ENCODE measurements at regions not wholly inside any gene's neighbourhood (a gene's known extent, or its start where the extent isn't known, plus 50 kb on each side); places are given as distances from the start of the nearest gene placed in this dataset.

DNA sequence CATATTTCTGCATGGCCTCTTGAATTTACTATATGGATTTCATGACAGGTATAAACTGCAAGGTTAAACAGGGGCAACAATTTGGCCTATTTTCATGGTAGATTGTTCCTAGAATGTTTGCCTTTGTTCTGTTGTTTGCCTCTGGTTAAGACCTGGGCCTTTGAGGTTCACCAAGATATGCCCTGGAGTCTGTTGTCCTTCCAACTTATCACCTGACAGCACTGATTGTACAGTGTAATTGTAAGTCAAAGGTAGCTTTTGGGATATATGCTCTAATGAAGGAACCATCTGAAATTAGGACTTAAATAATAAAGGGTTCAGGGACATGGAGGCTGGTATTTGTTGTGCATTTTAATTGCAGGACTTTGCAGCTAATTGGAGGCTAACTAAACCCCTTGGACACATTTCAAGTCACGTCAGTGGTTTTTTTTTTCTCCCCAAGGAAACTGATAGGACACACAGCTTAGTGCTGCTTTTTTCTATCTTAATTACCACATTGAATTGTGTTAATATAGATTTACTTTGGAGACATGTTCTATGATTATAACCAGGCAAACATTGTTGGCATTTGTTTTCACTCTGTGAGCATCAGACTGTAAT lies 771.2 kb upstream of the LINC00305 start:
- H3K4me1 ChIP-seq (ENCODE audit: insufficient read depth, low read length): no peaks in the 10 kb centered on the region
- H4K20me1 ChIP-seq (ENCODE audit: insufficient read depth, low read length): no peaks in the 10 kb centered on the region
- no peak overlapping the region for H3K4me3 ChIP-seq (replicated peaks in 1 of 3; ENCODE audit: insufficient read depth in 1 of 3, low read depth in 2 of 3, low read length in 3 of 3)
- no peak overlapping the region for H3K4me2 ChIP-seq (ENCODE audit: low read depth, low read length)
- intact Hi-C loops (cut with micrococcal nuclease; ENCODE audit: unreplicated experiment): no loop called here
- DNase-seq (ENCODE audit: low spot score) (no peak), ATAC-seq (no peak), FAIRE-seq (no peak)
- no peak for TF ChIP-seq ZNF569 (CRISPR knock-in tag; IDR thresholded peaks at IDR 0.05; ENCODE audit: borderline replicate concordance)
- TF ChIP-seq PRPF4 (IDR thresholded peaks at IDR 0.05; ENCODE audit: low read depth, low read length, poor library complexity, severe bottlenecking): no peak
- no peak for TF ChIP-seq KDM6A (CRISPR knock-in tag; IDR thresholded peaks at IDR 0.05; ENCODE audit: low read depth)
- no peak for TF ChIP-seq ZC3H4 (CRISPR knock-in tag; IDR thresholded peaks at IDR 0.05; ENCODE audit: borderline replicate concordance)
- TF ChIP-seq, protein P1, sequence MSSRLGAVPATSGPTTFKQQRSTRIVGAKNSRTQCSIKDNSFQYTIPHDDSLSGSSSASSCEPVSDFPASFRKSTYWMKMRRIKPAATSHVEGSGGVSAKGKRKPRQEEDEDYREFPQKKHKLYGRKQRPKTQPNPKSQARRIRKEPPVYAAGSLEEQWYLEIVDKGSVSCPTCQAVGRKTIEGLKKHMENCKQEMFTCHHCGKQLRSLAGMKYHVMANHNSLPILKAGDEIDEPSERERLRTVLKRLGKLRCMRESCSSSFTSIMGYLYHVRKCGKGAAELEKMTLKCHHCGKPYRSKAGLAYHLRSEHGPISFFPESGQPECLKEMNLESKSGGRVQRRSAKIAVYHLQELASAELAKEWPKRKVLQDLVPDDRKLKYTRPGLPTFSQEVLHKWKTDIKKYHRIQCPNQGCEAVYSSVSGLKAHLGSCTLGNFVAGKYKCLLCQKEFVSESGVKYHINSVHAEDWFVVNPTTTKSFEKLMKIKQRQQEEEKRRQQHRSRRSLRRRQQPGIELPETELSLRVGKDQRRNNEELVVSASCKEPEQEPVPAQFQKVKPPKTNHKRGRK (CRISPR knock-in tag; IDR thresholded peaks at IDR 0.05): no peak
- TF ChIP-seq TOPORS (CRISPR knock-in tag; IDR thresholded peaks at IDR 0.05): no peak
- TF ChIP-seq, protein P2, sequence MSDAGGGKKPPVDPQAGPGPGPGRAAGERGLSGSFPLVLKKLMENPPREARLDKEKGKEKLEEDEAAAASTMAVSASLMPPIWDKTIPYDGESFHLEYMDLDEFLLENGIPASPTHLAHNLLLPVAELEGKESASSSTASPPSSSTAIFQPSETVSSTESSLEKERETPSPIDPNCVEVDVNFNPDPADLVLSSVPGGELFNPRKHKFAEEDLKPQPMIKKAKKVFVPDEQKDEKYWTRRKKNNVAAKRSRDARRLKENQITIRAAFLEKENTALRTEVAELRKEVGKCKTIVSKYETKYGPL (CRISPR knock-in tag; IDR thresholded peaks at IDR 0.05): no peak
- no peak for TF ChIP-seq ZNF383 (CRISPR knock-in tag; IDR thresholded peaks at IDR 0.05; ENCODE audit: borderline replicate concordance)
- TF ChIP-seq ZNF747 (CRISPR knock-in tag; IDR thresholded peaks at IDR 0.05; ENCODE audit: borderline replicate concordance): no peak
- TF ChIP-seq U2AF1 (optimal IDR thresholded peaks at IDR 0.05; ENCODE audit: low read depth, low read length): no peak
- no peak for TF ChIP-seq SNRNP70 (IDR thresholded peaks at IDR 0.05; ENCODE audit: low read depth, low read length)
- TF ChIP-seq ZSCAN21 (CRISPR knock-in tag; IDR thresholded peaks at IDR 0.05; ENCODE audit: borderline replicate concordance): no peak
- no peak for TF ChIP-seq ETV6 (CRISPR knock-in tag; conservative IDR thresholded peaks at IDR 0.05)
- TF ChIP-seq, protein P3, sequence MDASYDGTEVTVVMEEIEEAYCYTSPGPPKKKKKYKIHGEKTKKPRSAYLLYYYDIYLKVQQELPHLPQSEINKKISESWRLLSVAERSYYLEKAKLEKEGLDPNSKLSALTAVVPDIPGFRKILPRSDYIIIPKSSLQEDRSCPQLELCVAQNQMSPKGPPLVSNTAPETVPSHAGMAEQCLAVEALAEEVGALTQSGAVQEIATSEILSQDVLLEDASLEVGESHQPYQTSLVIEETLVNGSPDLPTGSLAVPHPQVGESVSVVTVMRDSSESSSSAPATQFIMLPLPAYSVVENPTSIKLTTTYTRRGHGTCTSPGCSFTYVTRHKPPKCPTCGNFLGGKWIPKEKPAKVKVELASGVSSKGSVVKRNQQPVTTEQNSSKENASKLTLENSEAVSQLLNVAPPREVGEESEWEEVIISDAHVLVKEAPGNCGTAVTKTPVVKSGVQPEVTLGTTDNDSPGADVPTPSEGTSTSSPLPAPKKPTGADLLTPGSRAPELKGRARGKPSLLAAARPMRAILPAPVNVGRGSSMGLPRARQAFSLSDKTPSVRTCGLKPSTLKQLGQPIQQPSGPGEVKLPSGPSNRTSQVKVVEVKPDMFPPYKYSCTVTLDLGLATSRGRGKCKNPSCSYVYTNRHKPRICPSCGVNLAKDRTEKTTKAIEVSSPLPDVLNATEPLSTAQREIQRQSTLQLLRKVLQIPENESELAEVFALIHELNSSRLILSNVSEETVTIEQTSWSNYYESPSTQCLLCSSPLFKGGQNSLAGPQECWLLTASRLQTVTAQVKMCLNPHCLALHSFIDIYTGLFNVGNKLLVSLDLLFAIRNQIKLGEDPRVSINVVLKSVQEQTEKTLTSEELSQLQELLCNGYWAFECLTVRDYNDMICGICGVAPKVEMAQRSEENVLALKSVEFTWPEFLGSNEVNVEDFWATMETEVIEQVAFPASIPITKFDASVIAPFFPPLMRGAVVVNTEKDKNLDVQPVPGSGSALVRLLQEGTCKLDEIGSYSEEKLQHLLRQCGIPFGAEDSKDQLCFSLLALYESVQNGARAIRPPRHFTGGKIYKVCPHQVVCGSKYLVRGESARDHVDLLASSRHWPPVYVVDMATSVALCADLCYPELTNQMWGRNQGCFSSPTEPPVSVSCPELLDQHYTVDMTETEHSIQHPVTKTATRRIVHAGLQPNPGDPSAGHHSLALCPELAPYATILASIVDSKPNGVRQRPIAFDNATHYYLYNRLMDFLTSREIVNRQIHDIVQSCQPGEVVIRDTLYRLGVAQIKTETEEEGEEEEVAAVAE (CRISPR knock-in tag; IDR thresholded peaks at IDR 0.05; ENCODE audit: borderline replicate concordance): no peak
- TF ChIP-seq, protein P4, sequence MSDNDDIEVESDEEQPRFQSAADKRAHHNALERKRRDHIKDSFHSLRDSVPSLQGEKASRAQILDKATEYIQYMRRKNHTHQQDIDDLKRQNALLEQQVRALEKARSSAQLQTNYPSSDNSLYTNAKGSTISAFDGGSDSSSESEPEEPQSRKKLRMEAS (IDR thresholded peaks at IDR 0.05): no peak
- TF ChIP-seq ZNF326 (CRISPR knock-in tag; IDR thresholded peaks at IDR 0.05; ENCODE audit: borderline replicate concordance): no peak
- TF ChIP-seq, protein P5, sequence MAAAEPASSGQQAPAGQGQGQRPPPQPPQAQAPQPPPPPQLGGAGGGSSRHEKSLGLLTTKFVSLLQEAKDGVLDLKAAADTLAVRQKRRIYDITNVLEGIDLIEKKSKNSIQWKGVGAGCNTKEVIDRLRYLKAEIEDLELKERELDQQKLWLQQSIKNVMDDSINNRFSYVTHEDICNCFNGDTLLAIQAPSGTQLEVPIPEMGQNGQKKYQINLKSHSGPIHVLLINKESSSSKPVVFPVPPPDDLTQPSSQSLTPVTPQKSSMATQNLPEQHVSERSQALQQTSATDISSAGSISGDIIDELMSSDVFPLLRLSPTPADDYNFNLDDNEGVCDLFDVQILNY (CRISPR knock-in tag; conservative IDR thresholded peaks at IDR 0.05): no peak
- TF ChIP-seq GATA4 (IDR thresholded peaks at IDR 0.05; ENCODE audit: borderline replicate concordance, low read depth): no peak
- BruUV-seq (replicated peaks): no TSS peak
- ChIA-PET CTCF (ENCODE audit: low intra/inter-chr PET ratio, low total read pairs) (no interaction called here), POLR2A (no interaction called here)
- H2AFZ ChIP-seq (ENCODE audit: low read length): no peak overlapping the region
- peaks cover 20% of the 10 kb centered on the region for H3K9me3 ChIP-seq (ENCODE audit: low read length)
- in situ Hi-C loops (cut with HindIII; ENCODE audit: extremely low pct_ligation_motif_present, low pct_unique_long_range_greater_than_20kb): no loop called here
- no peak overlapping the region for H3K27ac ChIP-seq (ENCODE audit: extremely low read length, insufficient read depth, low read length)
- 0% methylated on average over 1 of the region's 1 CpG for WGBS (ENCODE audit: low lambda C conversion rate)
- no peaks in the 10 kb centered on the region for H3K79me2 ChIP-seq (ENCODE audit: insufficient read depth, low read length)
- H3K36me3 ChIP-seq (replicated peaks in 1 of 2; ENCODE audit: control insufficient read depth in 1 of 2, insufficient read depth in 2 of 2, low read length in 2 of 2): no peaks in the 10 kb centered on the region
- H3K27me3 ChIP-seq (ENCODE audit: control insufficient read depth in 1 of 2, insufficient read depth in 2 of 2, low read length in 2 of 2): no peaks in the 10 kb centered on the region; a peak in 1 of 5 replicates
- H3K9ac ChIP-seq (ENCODE audit: insufficient read depth, low read depth, low read length): no peak overlapping the region
